ENCODE measurements at regions not wholly inside any gene's neighbourhood (a gene's known extent, or its start where the extent isn't known, plus 50 kb on each side); places are given as distances from the start of the nearest gene placed in this dataset.

DNA sequence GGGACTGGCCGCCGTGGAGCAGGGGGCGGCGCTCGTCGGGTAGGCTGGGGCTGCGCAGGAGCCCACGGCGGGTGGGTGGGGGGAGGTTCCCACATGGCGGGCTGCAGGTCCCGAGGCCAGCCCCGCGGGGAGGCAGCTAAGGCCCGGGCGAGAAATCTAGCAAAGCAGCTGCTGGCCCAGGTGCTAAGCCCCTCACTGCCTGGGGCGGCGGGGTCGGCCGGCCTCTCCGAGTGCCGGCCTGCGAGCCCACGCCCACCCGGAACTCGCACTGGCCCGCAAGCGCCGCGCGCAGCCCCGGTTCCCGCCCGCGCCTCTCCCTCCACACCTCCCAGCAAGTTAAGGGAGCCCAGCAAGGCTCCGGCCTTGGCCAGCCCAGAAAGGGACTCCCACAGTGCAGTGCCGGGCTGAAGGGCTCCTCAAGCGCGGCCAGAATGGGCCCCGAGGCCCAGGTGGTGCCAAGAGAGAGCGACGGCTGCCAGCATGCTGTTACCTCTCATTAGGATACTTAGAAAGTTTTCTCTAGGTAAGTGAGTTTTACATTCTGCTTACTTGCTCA, 1463.5 kb upstream of the MIR17HG start:
- ChIA-PET CTCF (ENCODE audit: low intra/inter-chr PET ratio) (no interaction called here), POLR2A (interaction anchor here (1.4 to 1.7 kb wide), 2 partner anchors 9 to 18 kb away, joined by 3 to 6 read pairs; no protein-coding TSS in a partner anchor)
- H3K27ac ChIP-seq (ENCODE audit: extremely low read depth, low read depth, low read length): no peak overlapping the region
- no peak overlapping the region for H2AFZ ChIP-seq (ENCODE audit: low read depth, low read length)
- H3K9me1 ChIP-seq (ENCODE audit: control insufficient read depth, insufficient read depth, low read length): no peaks in the 10 kb centered on the region
- H3K9me3 ChIP-seq (replicated peaks; ENCODE audit: control insufficient read depth, insufficient read depth, low read depth, low read length): peaks cover 2% of the 10 kb centered on the region; the same call in 1 of the 2 replicates
- intact Hi-C loops (cut with micrococcal nuclease): no loop called here
- in situ Hi-C loops (cut with MboI): no loop called here
- ATAC-seq (no peak; the same call in 1 of the 3 replicates), FAIRE-seq (no peak), DNase-seq (ENCODE audit: extremely low read depth in 1 of 4, low spot score in 3 of 4) (no peak)
- H4K20me1 ChIP-seq (replicated peaks; ENCODE audit: control insufficient read depth, insufficient read depth, low read length): no peaks in the 10 kb centered on the region
- H3K4me1 ChIP-seq (replicated peaks in 1 of 2; ENCODE audit: control insufficient read depth in 2 of 2, insufficient read depth in 2 of 2, low read length in 2 of 2): peaks cover 0 to 4% of the 10 kb centered on the region in 2 experiments; a peak in 1 of 5 replicates
- no peak overlapping the region for H3K4me3 ChIP-seq
- H3K36me3 ChIP-seq (ENCODE audit: control insufficient read depth, insufficient read depth, low read length): no peaks in the 10 kb centered on the region
- TF ChIP-seq PCBP1 (IDR thresholded peaks at IDR 0.05; ENCODE audit: low read depth, low read length, poor library complexity, severe bottlenecking): peak; percentile 60
- TF ChIP-seq RBM14 (IDR thresholded peaks at IDR 0.05; ENCODE audit: borderline replicate concordance, insufficient read depth, low read depth, low read length): 0 out of 2 replicates have a peak, but pooled peaks have one; percentile 54
- TF ChIP-seq, protein P1, sequence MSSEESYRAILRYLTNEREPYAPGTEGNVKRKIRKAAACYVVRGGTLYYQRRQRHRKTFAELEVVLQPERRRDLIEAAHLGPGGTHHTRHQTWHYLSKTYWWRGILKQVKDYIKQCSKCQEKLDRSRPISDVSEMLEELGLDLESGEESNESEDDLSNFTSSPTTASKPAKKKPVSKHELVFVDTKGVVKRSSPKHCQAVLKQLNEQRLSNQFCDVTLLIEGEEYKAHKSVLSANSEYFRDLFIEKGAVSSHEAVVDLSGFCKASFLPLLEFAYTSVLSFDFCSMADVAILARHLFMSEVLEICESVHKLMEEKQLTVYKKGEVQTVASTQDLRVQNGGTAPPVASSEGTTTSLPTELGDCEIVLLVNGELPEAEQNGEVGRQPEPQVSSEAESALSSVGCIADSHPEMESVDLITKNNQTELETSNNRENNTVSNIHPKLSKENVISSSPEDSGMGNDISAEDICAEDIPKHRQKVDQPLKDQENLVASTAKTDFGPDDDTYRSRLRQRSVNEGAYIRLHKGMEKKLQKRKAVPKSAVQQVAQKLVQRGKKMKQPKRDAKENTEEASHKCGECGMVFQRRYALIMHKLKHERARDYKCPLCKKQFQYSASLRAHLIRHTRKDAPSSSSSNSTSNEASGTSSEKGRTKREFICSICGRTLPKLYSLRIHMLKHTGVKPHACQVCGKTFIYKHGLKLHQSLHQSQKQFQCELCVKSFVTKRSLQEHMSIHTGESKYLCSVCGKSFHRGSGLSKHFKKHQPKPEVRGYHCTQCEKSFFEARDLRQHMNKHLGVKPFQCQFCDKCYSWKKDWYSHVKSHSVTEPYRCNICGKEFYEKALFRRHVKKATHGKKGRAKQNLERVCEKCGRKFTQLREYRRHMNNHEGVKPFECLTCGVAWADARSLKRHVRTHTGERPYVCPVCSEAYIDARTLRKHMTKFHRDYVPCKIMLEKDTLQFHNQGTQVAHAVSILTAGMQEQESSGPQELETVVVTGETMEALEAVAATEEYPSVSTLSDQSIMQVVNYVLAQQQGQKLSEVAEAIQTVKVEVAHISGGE (CRISPR knock-in tag; IDR thresholded peaks at IDR 0.05): no peak
- no peak overlapping the region for H3K9ac ChIP-seq (ENCODE audit: insufficient read depth in 1 of 2, low read depth in 2 of 2, low read length in 2 of 2)
- no peaks in the 10 kb centered on the region for H3K79me2 ChIP-seq (ENCODE audit: control insufficient read depth, insufficient read depth, low read length)
- WGBS (ENCODE audit: insufficient coverage, low coverage, missing lambda C conversion rate): 9% methylated on average over 41 of the region's 41 CpGs
- no TSS peak for BruUV-seq (replicated peaks)
- H3K4me2 ChIP-seq (ENCODE audit: insufficient read depth, low read length): no peak overlapping the region
- H3K27me3 ChIP-seq (ENCODE audit: control insufficient read depth in 2 of 2, insufficient read depth in 2 of 2, low read length in 2 of 2): no peaks in the 10 kb centered on the region

Measured in K562 (cell line).